Neural progenitor cell (in vitro differentiated cells): ENCODE measurements at regions not wholly inside any gene's neighbourhood (a gene's known extent, or its start where the extent isn't known, plus 50 kb on each side); places are given as distances from the start of the nearest gene placed in this dataset.
A peak's percentile ranks its signal among the peaks of the same experiment; 100 is the strongest.

Experiments
- DNase-seq: peaks from one replicate; pipeline ENCODE4 v3.0.0-alpha.2; 2016; ENCODE audit warnings: low spot score
- H2AFZ ChIP-seq: fragments of 200-600 bp; sonication (generic); replicated peaks from 2 replicates; pipeline ENCODE4 v1.6.1; 2016; ENCODE audit warnings: antibody characterized with exemption
- H3F3A ChIP-seq: fragments of 200-600 bp; sonication (generic); 2 replicates; pipeline ENCODE4 v1.6.1; 2016; ENCODE audit warnings: antibody characterized with exemption, low read depth
- H3K27ac ChIP-seq: fragments of 200-600 bp; sonication (generic); 2 replicates; pipeline ENCODE4 v1.5.1; 2016; ENCODE audit warnings: mild to moderate bottlenecking
- H3K27me3 ChIP-seq: fragments of 200-600 bp; sonication (generic); 2 replicates; pipeline ENCODE4 v1.6.1; 2016; ENCODE audit warnings: mild to moderate bottlenecking, moderate library complexity
- H3K36me3 ChIP-seq: fragments of 200-600 bp; sonication (generic); 2 replicates; pipeline ENCODE4 v1.5.1; 2016
- H3K4me1 ChIP-seq: fragments of 200-600 bp; sonication (generic); 2 replicates; pipeline ENCODE4 v1.6.1; 2016; ENCODE audit warnings: mixed run types
- H3K4me2 ChIP-seq: fragments of 200-600 bp; sonication (generic); 2 replicates; pipeline ENCODE4 v1.6.1; 2016
- H3K4me3 ChIP-seq: fragments of 200-600 bp; sonication (generic); 2 replicates; pipeline ENCODE4 v1.5.1; 2016
- H3K79me2 ChIP-seq: fragments of 200-600 bp; sonication (generic); 2 replicates; pipeline ENCODE4 v1.6.1; 2016; ENCODE audit warnings: low read depth
- H3K9ac ChIP-seq: fragments of 200-600 bp; sonication (generic); 2 replicates; pipeline ENCODE4 v1.6.1; 2016
- H3K9me3 ChIP-seq: fragments of 200-600 bp; sonication (generic); 2 replicates; pipeline ENCODE4 v1.5.1; 2016; ENCODE audit warnings: low read depth
- H4K20me1 ChIP-seq: fragments of 200-600 bp; sonication (generic); 2 replicates; pipeline ENCODE4 v1.6.1; 2016; ENCODE audit warnings: low read depth
- H3K27ac Mint-ChIP-seq: 3 replicates; pipeline ENCODE4 v1.8.0; 2021; ENCODE audit warnings: mixed read lengths
- H3K27me3 Mint-ChIP-seq: 2 replicates; pipeline ENCODE4 v1.8.0; 2022; ENCODE audit warnings: low read depth, mild to moderate bottlenecking, inconsistent platforms, moderate library complexity, mixed read lengths; ENCODE audit not compliant: insufficient read depth
- H3K36me3 Mint-ChIP-seq: 3 replicates; pipeline ENCODE4 v1.8.0; 2021; ENCODE audit warnings: mixed read lengths
- H3K4me1 Mint-ChIP-seq: 3 replicates; pipeline ENCODE4 v1.8.0; 2021; ENCODE audit warnings: mixed read lengths
- H3K4me3 Mint-ChIP-seq: 3 replicates; pipeline ENCODE4 v1.8.0; 2021; ENCODE audit warnings: mild to moderate bottlenecking, moderate library complexity, mixed read lengths
- H3K9me3 Mint-ChIP-seq: 3 replicates; pipeline ENCODE4 v1.8.0; 2020; ENCODE audit warnings: mixed read lengths
- CTCF ChIP-seq: fragments of 200-600 bp; sonication (generic); IDR thresholded peaks from 2 replicates; pipeline ENCODE4 v1.5.1; 2017; ENCODE audit warnings: antibody characterized with exemption, mild to moderate bottlenecking
- EZH2 ChIP-seq: fragments of 200-600 bp; sonication (generic); IDR thresholded peaks from 2 replicates; pipeline ENCODE4 v1.6.1; 2017; ENCODE audit warnings: antibody characterized with exemption, mild to moderate bottlenecking, moderate library complexity
- EZH2phosphoT487 ChIP-seq: fragments of 200-600 bp; sonication (generic); IDR thresholded peaks from 2 replicates; pipeline ENCODE4 v1.6.1; 2017; ENCODE audit warnings: antibody characterized with exemption

GRCh38 chr16:62602790-62603189 lies 566.6 kb upstream of the CDH8 start:
- Mint-ChIP-seq H3K27ac (no peak overlapping the region), H3K27me3 (peaks cover 3% of the 10 kb centered on the region), H3K36me3 (no peaks in the 10 kb centered on the region), H3K9me3 (no peaks in the 10 kb centered on the region), H3K4me3 (no peak overlapping the region), H3K4me1 (no peaks in the 10 kb centered on the region)
- peaks cover 9% of the 10 kb centered on the region for H3K4me1 ChIP-seq
- no peak for DNase-seq
- H3K36me3 ChIP-seq, result no peaks in the 10 kb centered on the region
- TF ChIP-seq EZH2phosphoT487 (no peak), EZH2 (no peak), CTCF (no peak)
- no peaks in the 10 kb centered on the region for H4K20me1 ChIP-seq
- no peaks in the 10 kb centered on the region for H3K9me3 ChIP-seq
- no peak overlapping the region for H3K4me3 ChIP-seq
- no peaks in the 10 kb centered on the region for H3F3A ChIP-seq
- H3K79me2 ChIP-seq, result no peaks in the 10 kb centered on the region
- no peak overlapping the region for H3K27ac ChIP-seq
- no peak overlapping the region for H3K4me2 ChIP-seq
- H2AFZ ChIP-seq, result no peak overlapping the region
- H3K9ac ChIP-seq, result no peak overlapping the region
- no peaks in the 10 kb centered on the region for H3K27me3 ChIP-seq

- Histone ChIP-seq H3K4me2 (no peak overlapping the region), H2AFZ (no peak overlapping the region), H3F3A (no peaks in the 10 kb centered on the region), H4K20me1 (no peaks in the 10 kb centered on the region), H3K27me3 (no peaks in the 10 kb centered on the region), H3K27ac (no peak overlapping the region), H3K9me3 (no peaks in the 10 kb centered on the region), H3K9ac (no peak overlapping the region), H3K79me2 (no peaks in the 10 kb centered on the region), H3K4me1 (peaks cover 8% of the 10 kb centered on the region), H3K4me3 (no peak overlapping the region), H3K36me3 (no peaks in the 10 kb centered on the region)
- no peaks in the 10 kb centered on the region for H3K36me3 Mint-ChIP-seq
- H3K27ac Mint-ChIP-seq, result no peak overlapping the region
- no peak overlapping the region for H3K4me3 Mint-ChIP-seq
- TF ChIP-seq EZH2phosphoT487 (no peak), CTCF (no peak), EZH2 (no peak)
- H3K4me1 Mint-ChIP-seq, result no peaks in the 10 kb centered on the region
- no peaks in the 10 kb centered on the region for H3K9me3 Mint-ChIP-seq
- H3K27me3 Mint-ChIP-seq, result peaks cover 3% of the 10 kb centered on the region
- no peak for DNase-seq
Observed at GRCh38 chr16:62597875-62598274, 561.6 kb upstream of the CDH8 start.

- peaks cover 8% of the 10 kb centered on the region for H3K4me1 ChIP-seq
- Mint-ChIP-seq H3K36me3 (no peaks in the 10 kb centered on the region), H3K4me3 (no peak overlapping the region), H3K27ac (no peak overlapping the region), H3K27me3 (no peaks in the 10 kb centered on the region), H3K4me1 (no peaks in the 10 kb centered on the region), H3K9me3 (no peaks in the 10 kb centered on the region)
- peak overlapping the region; percentile 14 for H3K4me2 ChIP-seq
- no peaks in the 10 kb centered on the region for H3K27me3 ChIP-seq
- H3F3A ChIP-seq, result no peaks in the 10 kb centered on the region
- no peaks in the 10 kb centered on the region for H3K36me3 ChIP-seq
- H3K9me3 ChIP-seq, result no peaks in the 10 kb centered on the region
- no peaks in the 10 kb centered on the region for H4K20me1 ChIP-seq
- no peak for TF ChIP-seq EZH2
- TF ChIP-seq CTCF, result no peak
- no peak for TF ChIP-seq EZH2phosphoT487
- no peaks in the 10 kb centered on the region for H3K79me2 ChIP-seq
- no peak for DNase-seq
- H3K4me3 ChIP-seq, result no peak overlapping the region
- no peak overlapping the region for H3K27ac ChIP-seq
- no peak overlapping the region for H3K9ac ChIP-seq
- H2AFZ ChIP-seq, result no peak overlapping the region
Observed at GRCh38 chr16:62596584-62596983, 560.3 kb upstream of the CDH8 start.
